ENCODE measurements at regions not wholly inside any gene's neighbourhood (a gene's known extent, or its start where the extent isn't known, plus 50 kb on each side); places are given as distances from the start of the nearest gene placed in this dataset.

GRCh38 chr11:129546266-129546665 is 170.6 kb downstream of the BARX2 start:
- TF ChIP-seq MAX (IDR thresholded peaks at IDR 0.05) (no peak), USF1 (IDR thresholded peaks at IDR 0.05) (no peak), CEBPB (IDR thresholded peaks at IDR 0.05) (no peak), CREB1 (IDR thresholded peaks at IDR 0.05; ENCODE audit: low read depth) (no peak), EP300 (IDR thresholded peaks at IDR 0.05; ENCODE audit: borderline replicate concordance) (no peak), YY1 (IDR thresholded peaks at IDR 0.05; ENCODE audit: low read depth) (no peak), TCF12 (IDR thresholded peaks at IDR 0.05; ENCODE audit: low read depth) (no peak), EGR1 (IDR thresholded peaks at IDR 0.05) (no peak), NFIC (IDR thresholded peaks at IDR 0.05) (no peak), ZBTB7A (IDR thresholded peaks at IDR 0.05; ENCODE audit: low read depth) (no peak), TAF1 (IDR thresholded peaks at IDR 0.05; ENCODE audit: low read depth) (no peak), FOXM1 (IDR thresholded peaks at IDR 0.05; ENCODE audit: borderline replicate concordance, low read depth) (no peak)

- TF ChIP-seq CEBPB (IDR thresholded peaks at IDR 0.05) (no peak), YY1 (IDR thresholded peaks at IDR 0.05; ENCODE audit: low read depth) (no peak), CREB1 (IDR thresholded peaks at IDR 0.05; ENCODE audit: low read depth) (no peak), EGR1 (IDR thresholded peaks at IDR 0.05) (no peak), MAX (IDR thresholded peaks at IDR 0.05) (no peak), TCF12 (IDR thresholded peaks at IDR 0.05; ENCODE audit: low read depth) (no peak), TAF1 (IDR thresholded peaks at IDR 0.05; ENCODE audit: low read depth) (no peak)
Measured at GRCh38 chr11:129557421-129557820, 181.8 kb downstream of the BARX2 start.

GRCh38 chr11:129569007-129569406 is 193.4 kb downstream of the BARX2 start:
- TF ChIP-seq CREB1 (IDR thresholded peaks at IDR 0.05; ENCODE audit: low read depth) (no peak), EGR1 (IDR thresholded peaks at IDR 0.05) (no peak), ZBTB7A (IDR thresholded peaks at IDR 0.05; ENCODE audit: low read depth) (no peak), RAD21 (IDR thresholded peaks at IDR 0.05; ENCODE audit: low read depth) (no peak), TAF1 (IDR thresholded peaks at IDR 0.05; ENCODE audit: low read depth) (no peak), TEAD4 (IDR thresholded peaks at IDR 0.05) (no peak), MAX (IDR thresholded peaks at IDR 0.05) (no peak)

- TF ChIP-seq TEAD4 (IDR thresholded peaks at IDR 0.05) (no peak), MAX (IDR thresholded peaks at IDR 0.05) (no peak), YY1 (IDR thresholded peaks at IDR 0.05; ENCODE audit: low read depth) (no peak), REST (IDR thresholded peaks at IDR 0.05; ENCODE audit: low read depth) (no peak), EGR1 (IDR thresholded peaks at IDR 0.05) (no peak), RAD21 (IDR thresholded peaks at IDR 0.05; ENCODE audit: low read depth) (no peak), USF1 (IDR thresholded peaks at IDR 0.05) (no peak), TCF12 (IDR thresholded peaks at IDR 0.05; ENCODE audit: low read depth) (no peak), CEBPB (IDR thresholded peaks at IDR 0.05) (no peak)
Measured at GRCh38 chr11:129573161-129573560, 197.5 kb downstream of the BARX2 start.

GRCh38 chr11:129574431-129574830 is 198.8 kb downstream of the BARX2 start:
- no peak for TF ChIP-seq EP300 (IDR thresholded peaks at IDR 0.05; ENCODE audit: borderline replicate concordance)
- TF ChIP-seq TCF12 (IDR thresholded peaks at IDR 0.05; ENCODE audit: low read depth) = no peak
- TF ChIP-seq REST (IDR thresholded peaks at IDR 0.05; ENCODE audit: low read depth) = no peak
- TF ChIP-seq FOXM1 (IDR thresholded peaks at IDR 0.05; ENCODE audit: borderline replicate concordance, low read depth) = no peak
- TF ChIP-seq CREB1 (IDR thresholded peaks at IDR 0.05; ENCODE audit: low read depth) = no peak

GRCh38 chr11:129576652-129577051 is 201.0 kb downstream of the BARX2 start:
- TF ChIP-seq ZBTB7A (IDR thresholded peaks at IDR 0.05; ENCODE audit: low read depth) (no peak), RAD21 (IDR thresholded peaks at IDR 0.05; ENCODE audit: low read depth) (no peak), EP300 (IDR thresholded peaks at IDR 0.05; ENCODE audit: borderline replicate concordance) (no peak), CREB1 (IDR thresholded peaks at IDR 0.05; ENCODE audit: low read depth) (no peak), REST (IDR thresholded peaks at IDR 0.05; ENCODE audit: low read depth) (no peak), FOXM1 (IDR thresholded peaks at IDR 0.05; ENCODE audit: borderline replicate concordance, low read depth) (no peak), TEAD4 (IDR thresholded peaks at IDR 0.05) (no peak), EGR1 (IDR thresholded peaks at IDR 0.05) (no peak), TAF1 (IDR thresholded peaks at IDR 0.05; ENCODE audit: low read depth) (no peak), USF1 (IDR thresholded peaks at IDR 0.05) (no peak), TCF12 (IDR thresholded peaks at IDR 0.05; ENCODE audit: low read depth) (no peak), NFIC (IDR thresholded peaks at IDR 0.05) (no peak), CEBPB (IDR thresholded peaks at IDR 0.05) (no peak)

Data from Ishikawa (cell line).